AG10803 (cell line): ENCODE measurements at regions not wholly inside any gene's neighbourhood (a gene's known extent, or its start where the extent isn't known, plus 50 kb on each side); places are given as distances from the start of the nearest gene placed in this dataset.
A peak's percentile ranks its signal among the peaks of the same experiment; 100 is the strongest.

ENCODE experiments used
- DNase-seq: peaks from one replicate; pipeline ENCODE4 v3.0.0; 2010; ENCODE audit warnings: low read depth
- H3K4me3 ChIP-seq: 2 replicates; pipeline ENCODE4 v1.5.1; 2011; ENCODE audit warnings: mild to moderate bottlenecking, low read length, control low read depth
- CTCF ChIP-seq: conservative IDR thresholded peaks from 2 replicates; pipeline ENCODE4 v1.5.1; 2011; ENCODE audit warnings: mild to moderate bottlenecking, low read length, control low read depth, inconsistent platforms

- no peak for DNase-seq
- H3K4me3 ChIP-seq: no peak overlapping the region
- no peak for TF ChIP-seq CTCF
Observed at GRCh38 chr3:188060264-188060835, 93.6 kb upstream of the LPP start.

GRCh38 chr3:188060840-188061544, 93.0 kb upstream of the LPP start:
- DNase-seq: peak; percentile 59
- H3K4me3 ChIP-seq: no peak overlapping the region
- TF ChIP-seq CTCF: no peak

- no peak for TF ChIP-seq CTCF
- no peak for DNase-seq
Observed at GRCh38 chr3:188062216-188062615, 91.7 kb upstream of the LPP start.

GRCh38 chr3:188064831-188065493, 89.0 kb upstream of the LPP start:
- TF ChIP-seq CTCF: no peak
- DNase-seq: no peak
- H3K4me3 ChIP-seq: no peak overlapping the region

More at GRCh38 chr3:188062216-188062615, 91.7 kb upstream of the LPP start:
- no peak overlapping the region for H3K4me3 ChIP-seq

GRCh38 chr3:188066141-188066540, 87.8 kb upstream of the LPP start:
- DNase-seq: peak; percentile 71
- no peak overlapping the region for H3K4me3 ChIP-seq
- TF ChIP-seq CTCF: no peak

GRCh38 chr3:188067932-188068331, 86.0 kb upstream of the LPP start:
- TF ChIP-seq CTCF: no peak
- peak; percentile 59 for DNase-seq
- H3K4me3 ChIP-seq: no peak overlapping the region

GRCh38 chr3:188068342-188068741, 85.6 kb upstream of the LPP start:
- no peak for DNase-seq
- H3K4me3 ChIP-seq: no peak overlapping the region
- TF ChIP-seq CTCF: no peak
